OCI-LY1 (cell line): ENCODE measurements at regions not wholly inside any gene's neighbourhood (a gene's known extent, or its start where the extent isn't known, plus 50 kb on each side); places are given as distances from the start of the nearest gene placed in this dataset.

Source experiments
- H2AFZ ChIP-seq: fragments of 200-600 bp; sonication (generic), shearing (Covaris generic); 2 replicates; pipeline ENCODE4 v1.6.0; 2014; ENCODE audit warnings: antibody characterized with exemption, mild to moderate bottlenecking, low read length
- H3F3A ChIP-seq: fragments of 200-600 bp; sonication (generic), shearing (Covaris generic); 2 replicates; pipeline ENCODE4 v1.6.0; 2014; ENCODE audit warnings: mild to moderate bottlenecking, antibody characterized with exemption, low read length, moderate library complexity; ENCODE audit not compliant: insufficient read depth
- H3K27ac ChIP-seq: fragments of 200-600 bp; sonication (generic); 2 replicates; pipeline ENCODE4 v1.5.1; 2014; ENCODE audit warnings: low read length, mixed run types, mild to moderate bottlenecking, low read depth; ENCODE audit not compliant: poor library complexity, severe bottlenecking
- H3K27me3 ChIP-seq: fragments of 200-600 bp; sonication (generic); 2 replicates; pipeline ENCODE4 v1.6.0; 2014; ENCODE audit warnings: antibody characterized with exemption, mild to moderate bottlenecking, low read length, moderate library complexity; ENCODE audit not compliant: insufficient read depth
- H3K36me3 ChIP-seq: fragments of 200-600 bp; sonication (generic); 2 replicates; pipeline ENCODE4 v1.6.1; 2014; ENCODE audit warnings: mild to moderate bottlenecking, antibody characterized with exemption, low read length, moderate library complexity, mixed read lengths; ENCODE audit not compliant: insufficient read depth
- H3K4me1 ChIP-seq: fragments of 200-600 bp; sonication (generic); 2 replicates; pipeline ENCODE4 v1.5.1; 2014; ENCODE audit warnings: mild to moderate bottlenecking, low read length, moderate library complexity; ENCODE audit not compliant: insufficient read depth, severe bottlenecking
- H3K4me2 ChIP-seq: fragments of 200-600 bp; sonication (generic), shearing (Covaris generic); 2 replicates; pipeline ENCODE4 v1.6.1; 2014; ENCODE audit warnings: low read length
- H3K4me3 ChIP-seq: fragments of 200-600 bp; sonication (generic); 2 replicates; pipeline ENCODE4 v1.5.1; 2014; ENCODE audit warnings: low read length, low read depth, mild to moderate bottlenecking, mixed read lengths; ENCODE audit not compliant: poor library complexity, severe bottlenecking
- H3K79me2 ChIP-seq: fragments of 200-600 bp; shearing (Covaris generic); 2 replicates; pipeline ENCODE4 v1.6.1; 2016; ENCODE audit warnings: mixed run types, low read length, mixed read lengths; ENCODE audit not compliant: insufficient read depth
- H3K9ac ChIP-seq: fragments of 200-600 bp; sonication (generic), shearing (Covaris generic); 2 replicates; pipeline ENCODE4 v1.6.1; 2014; ENCODE audit warnings: mild to moderate bottlenecking, low read length, mixed read lengths
- H3K9me2 ChIP-seq: fragments of 200-600 bp; sonication (generic), shearing (Covaris generic); 2 replicates; pipeline ENCODE4 v1.6.1; 2014; ENCODE audit warnings: low read depth, mild to moderate bottlenecking, low read length, mixed read lengths
- H3K9me3 ChIP-seq: fragments of 200-600 bp; shearing (Covaris generic); 2 replicates; pipeline ENCODE4 v1.6.1; 2014; ENCODE audit warnings: low read length, mixed read lengths
- H4K20me1 ChIP-seq: fragments of 200-600 bp; sonication (generic), shearing (Covaris generic); 2 replicates; pipeline ENCODE4 v1.6.0; 2016; ENCODE audit warnings: mild to moderate bottlenecking, low read length; ENCODE audit not compliant: insufficient read depth
- CTCF ChIP-seq: fragments of 200-600 bp; sonication (generic), shearing (Covaris generic); IDR thresholded peaks from 2 replicates; pipeline ENCODE4 v1.5.1; 2017; ENCODE audit warnings: mild to moderate bottlenecking, antibody characterized with exemption, low read length, moderate library complexity, mixed read lengths
- EZH2 ChIP-seq: fragments of 200-600 bp; sonication (generic), shearing (Covaris generic); IDR thresholded peaks from 2 replicates; pipeline ENCODE4 v1.8.0; 2017; ENCODE audit warnings: borderline replicate concordance, mixed run types, mild to moderate bottlenecking, antibody characterized with exemption, low read length, moderate library complexity, mixed read lengths

- no peak overlapping the region for H3K4me2 ChIP-seq
- TF ChIP-seq EZH2 (no peak), CTCF (no peak)
- no peaks in the 10 kb centered on the region for H4K20me1 ChIP-seq
- H3K4me1 ChIP-seq: no peaks in the 10 kb centered on the region
- no peaks in the 10 kb centered on the region for H3F3A ChIP-seq
- H3K9me3 ChIP-seq: peaks cover 3% of the 10 kb centered on the region; the same call in 1 of the 2 replicates
- H3K9me2 ChIP-seq: no peaks in the 10 kb centered on the region
- H3K27me3 ChIP-seq: no peaks in the 10 kb centered on the region
- H3K27ac ChIP-seq: no peak overlapping the region
- H2AFZ ChIP-seq: no peak overlapping the region
- no peak overlapping the region for H3K4me3 ChIP-seq
- no peak overlapping the region for H3K9ac ChIP-seq
- H3K79me2 ChIP-seq: no peaks in the 10 kb centered on the region
- no peaks in the 10 kb centered on the region for H3K36me3 ChIP-seq
Observed at GRCh38 chr1:29991025-29991424, 732.4 kb downstream of the MATN1 start.

GRCh38 chr1:29990304-29990703 is 733.1 kb downstream of the MATN1 start:
- Histone ChIP-seq H3K4me3 (no peak overlapping the region), H3K79me2 (no peaks in the 10 kb centered on the region), H3K9me2 (no peaks in the 10 kb centered on the region), H3K36me3 (no peaks in the 10 kb centered on the region), H3K27ac (no peak overlapping the region), H3F3A (no peaks in the 10 kb centered on the region), H2AFZ (no peak overlapping the region), H3K4me1 (no peaks in the 10 kb centered on the region), H3K27me3 (no peaks in the 10 kb centered on the region), H4K20me1 (no peaks in the 10 kb centered on the region), H3K9me3 (peaks cover 3% of the 10 kb centered on the region; the same call in 1 of the 2 replicates), H3K4me2 (no peak overlapping the region), H3K9ac (no peak overlapping the region)
- TF ChIP-seq EZH2 (no peak), CTCF (no peak)

GRCh38 chr1:29986986-29987385 is 736.4 kb downstream of the MATN1 start:
- H3K27me3 ChIP-seq: no peaks in the 10 kb centered on the region
- H3K9me3 ChIP-seq: no peaks in the 10 kb centered on the region
- no peak overlapping the region for H3K27ac ChIP-seq
- no peaks in the 10 kb centered on the region for H3K36me3 ChIP-seq
- no peaks in the 10 kb centered on the region for H3F3A ChIP-seq
- no peak for TF ChIP-seq EZH2
- TF ChIP-seq CTCF: no peak
- no peaks in the 10 kb centered on the region for H3K79me2 ChIP-seq
- H2AFZ ChIP-seq: no peak overlapping the region
- H3K4me2 ChIP-seq: no peak overlapping the region
- H3K9ac ChIP-seq: no peak overlapping the region
- no peaks in the 10 kb centered on the region for H4K20me1 ChIP-seq
- no peaks in the 10 kb centered on the region for H3K9me2 ChIP-seq
- H3K4me1 ChIP-seq: no peaks in the 10 kb centered on the region
- H3K4me3 ChIP-seq: no peak overlapping the region
